Activated CD4-positive, CD25-positive, alpha-beta regulatory T cell treated with anti-CD3 and anti-CD28 coated beads, Interleukin-2, amount 50 U/mL, for 16 hours (primary cell): ENCODE measurements at regions not wholly inside any gene's neighbourhood (a gene's known extent, or its start where the extent isn't known, plus 50 kb on each side); places are given as distances from the start of the nearest gene placed in this dataset.

Experiments
- DNase-seq: peaks from one replicate; pipeline ENCODE4 v3.0.0-alpha.2; 2020; ENCODE audit warnings: low read depth, low spot score

GRCh38 chr2:129720360-129720759 lies 259.1 kb upstream of the RAB6C start:
- DNase-seq, result no peak

DNA sequence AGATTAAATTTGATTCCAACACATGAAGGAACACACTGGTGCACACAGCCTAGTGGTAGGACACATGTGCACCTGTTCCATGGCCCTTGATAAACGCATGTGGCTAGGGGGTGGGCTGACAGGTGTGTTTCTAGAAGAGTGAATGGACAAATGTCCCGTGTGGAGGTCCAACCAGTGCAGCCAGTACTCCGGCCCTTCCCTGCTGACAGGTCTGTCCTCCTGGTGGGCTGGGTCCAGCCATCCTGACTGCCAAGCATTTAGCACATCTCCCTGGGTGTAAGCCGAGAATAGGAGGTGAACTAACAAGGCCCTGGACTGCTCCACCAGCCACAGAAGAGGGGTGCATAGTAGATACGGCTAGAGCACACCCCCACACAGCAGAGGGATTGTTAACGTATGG lies 258.7 kb upstream of the RAB6C start:
- DNase-seq, result no peak

DNA sequence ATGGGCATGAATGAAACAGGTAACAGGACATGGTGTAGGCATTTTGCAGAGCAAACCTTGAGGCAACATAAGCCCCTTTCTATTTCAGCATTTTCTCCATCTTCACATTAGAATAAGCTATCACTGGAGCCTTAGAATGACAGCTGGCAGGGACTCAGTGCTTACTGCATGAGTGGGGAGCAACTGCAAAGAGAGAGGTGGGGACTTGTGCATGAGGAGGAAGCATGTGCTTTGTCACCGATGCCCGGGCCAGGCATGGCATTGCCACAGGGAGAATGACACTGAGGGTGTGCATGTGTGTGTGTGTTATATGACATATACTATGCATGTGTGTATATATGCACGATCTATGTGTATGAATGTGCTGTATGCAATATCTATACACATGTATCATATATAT lies 258.2 kb upstream of the RAB6C start:
- DNase-seq, result no peak

DNA sequence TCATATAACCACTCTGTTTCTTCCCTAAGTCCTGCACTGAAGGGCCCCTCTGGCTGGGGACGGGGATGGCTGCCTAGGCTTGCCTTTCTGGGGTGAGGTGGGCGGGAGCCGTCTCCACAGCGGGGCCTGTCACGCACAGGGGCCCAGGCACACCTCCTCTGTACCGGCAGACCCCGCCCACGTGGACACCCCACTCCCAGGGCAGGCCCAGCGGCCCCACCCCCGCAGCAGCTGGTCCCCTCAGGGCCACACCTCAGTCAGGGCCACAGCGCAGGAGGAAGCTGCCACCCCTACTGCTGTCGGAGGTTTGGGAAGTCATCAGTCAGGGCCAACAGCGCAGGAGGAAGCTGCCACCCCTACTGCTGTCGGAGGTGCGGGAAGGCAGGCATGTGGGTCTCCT lies 257.6 kb upstream of the RAB6C start:
- no peak for DNase-seq

GRCh38 chr2:129722306-129723019 lies 257.0 kb upstream of the RAB6C start:
- no peak for DNase-seq

DNA sequence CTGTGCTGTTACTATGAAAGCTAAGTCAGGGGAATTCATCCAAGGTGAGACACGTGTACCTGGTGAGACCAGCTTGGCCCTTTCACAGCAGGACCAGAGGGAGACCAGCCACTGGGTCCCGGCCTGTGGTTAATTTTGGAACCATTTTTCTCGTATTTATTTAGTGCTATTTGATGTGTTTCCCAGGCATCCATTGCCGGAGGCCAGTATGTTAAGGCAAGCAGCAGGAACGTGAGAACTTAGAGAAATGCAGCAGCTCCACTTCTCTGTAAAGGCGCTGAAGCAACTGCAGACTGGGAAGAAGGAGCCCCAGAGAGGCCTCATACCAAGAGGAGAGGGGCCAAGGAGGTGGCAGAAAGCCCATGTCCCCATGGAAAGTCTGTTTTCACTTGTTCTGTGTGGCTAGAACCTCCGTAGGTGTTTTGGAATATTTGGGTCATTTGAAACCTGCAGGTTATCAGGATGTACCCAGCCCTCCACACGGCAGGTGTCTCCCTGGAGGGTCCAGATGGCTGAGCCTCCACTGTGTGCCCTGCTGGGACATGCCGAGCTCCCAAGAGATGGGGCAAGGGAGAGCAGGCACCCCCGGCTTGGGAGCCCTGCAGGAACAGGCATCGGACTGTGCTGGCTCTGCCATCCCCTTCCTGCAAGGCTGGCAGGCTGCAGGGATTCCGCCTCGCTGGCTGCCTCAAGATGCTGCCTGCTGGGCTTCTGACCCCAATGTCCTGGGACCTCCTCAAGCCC lies 256.0 kb upstream of the RAB6C start:
- DNase-seq, result no peak

- DNase-seq, result no peak
Measured at GRCh38 chr2:129724021-129724757, 255.3 kb upstream of the RAB6C start.

DNA sequence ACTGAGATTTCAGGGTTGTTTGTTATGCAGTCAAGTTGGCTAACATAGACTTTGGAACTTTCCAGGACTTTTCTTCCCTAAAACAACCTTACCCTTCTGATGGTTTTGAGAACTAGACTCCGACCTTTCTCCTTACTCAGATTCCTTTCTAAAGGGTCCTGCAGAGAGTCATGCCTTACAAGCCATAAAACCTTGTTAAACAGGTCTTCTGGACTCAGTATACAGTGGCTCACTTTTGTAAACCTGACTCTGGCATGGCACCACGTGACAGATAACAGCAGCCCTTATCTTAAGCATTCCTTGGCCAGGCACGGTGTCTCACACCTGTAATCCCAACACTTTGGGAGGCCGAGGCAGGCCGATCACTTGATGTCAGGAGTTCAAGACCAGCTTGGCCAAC lies 253.2 kb upstream of the RAB6C start:
- no peak for DNase-seq

DNA sequence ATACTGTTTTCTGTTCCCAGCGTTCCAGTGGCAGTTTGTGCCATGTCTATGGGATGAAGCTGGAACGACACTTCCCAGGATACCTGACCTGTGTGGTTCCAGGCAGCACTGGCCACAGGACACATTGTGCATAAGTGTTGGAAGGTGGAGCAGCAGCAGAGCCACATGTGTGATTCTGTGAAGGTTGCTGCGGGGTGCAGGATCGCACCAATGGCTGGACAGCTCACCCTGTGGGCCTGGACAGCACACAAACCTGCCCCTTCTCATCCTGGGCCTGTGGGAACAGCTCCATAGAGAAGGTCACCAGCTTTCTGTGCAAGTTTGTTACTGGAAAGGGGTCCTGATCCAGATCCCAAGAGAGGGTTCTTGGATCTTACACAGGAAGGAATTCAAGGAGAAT lies 252.2 kb upstream of the RAB6C start:
- no peak for DNase-seq

- no peak for DNase-seq
Measured at GRCh38 chr2:129728035-129728972, 251.2 kb upstream of the RAB6C start.

DNA sequence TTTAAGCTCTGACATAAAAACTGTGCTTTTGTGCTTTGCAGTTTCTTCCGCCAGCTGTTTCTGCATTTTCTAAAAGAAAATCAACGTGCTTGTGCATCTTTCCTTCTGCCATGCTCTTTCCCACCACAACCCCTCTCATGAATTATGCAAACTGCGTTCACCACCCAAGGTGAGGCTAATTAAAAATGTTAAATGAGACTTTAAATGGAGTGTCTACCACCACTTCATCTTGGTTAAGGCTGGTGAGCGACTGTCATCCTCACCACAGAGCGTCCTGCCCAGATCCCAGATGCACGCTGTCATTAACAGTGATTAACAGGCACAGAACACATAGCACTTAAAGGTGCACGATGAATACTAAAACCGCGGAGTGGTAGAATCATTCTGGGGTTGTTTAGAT lies 250.5 kb upstream of the RAB6C start:
- no peak for DNase-seq

- DNase-seq, result no peak
Measured at GRCh38 chr2:129729646-129730045, 249.8 kb upstream of the RAB6C start.

DNA sequence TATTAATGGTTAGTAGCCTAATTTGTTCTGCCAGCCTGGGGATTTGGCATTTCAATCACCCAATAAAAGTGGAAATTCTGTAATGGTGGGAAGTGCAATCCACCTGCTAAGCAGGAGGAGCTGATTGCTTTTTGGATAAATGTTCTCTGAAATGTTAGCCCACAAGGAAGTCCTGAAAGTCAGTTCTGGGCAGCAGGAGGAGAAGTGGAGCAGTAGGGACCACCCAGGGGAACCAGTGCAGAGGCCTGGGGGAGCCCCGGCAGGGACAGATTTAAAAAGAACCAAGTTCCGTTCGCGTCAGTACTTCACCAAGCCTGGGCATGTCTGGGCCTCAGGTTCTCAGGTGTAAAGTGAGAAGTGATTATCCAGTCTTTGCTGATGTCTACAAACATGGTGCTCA lies 248.5 kb upstream of the RAB6C start:
- DNase-seq, result no peak

DNA sequence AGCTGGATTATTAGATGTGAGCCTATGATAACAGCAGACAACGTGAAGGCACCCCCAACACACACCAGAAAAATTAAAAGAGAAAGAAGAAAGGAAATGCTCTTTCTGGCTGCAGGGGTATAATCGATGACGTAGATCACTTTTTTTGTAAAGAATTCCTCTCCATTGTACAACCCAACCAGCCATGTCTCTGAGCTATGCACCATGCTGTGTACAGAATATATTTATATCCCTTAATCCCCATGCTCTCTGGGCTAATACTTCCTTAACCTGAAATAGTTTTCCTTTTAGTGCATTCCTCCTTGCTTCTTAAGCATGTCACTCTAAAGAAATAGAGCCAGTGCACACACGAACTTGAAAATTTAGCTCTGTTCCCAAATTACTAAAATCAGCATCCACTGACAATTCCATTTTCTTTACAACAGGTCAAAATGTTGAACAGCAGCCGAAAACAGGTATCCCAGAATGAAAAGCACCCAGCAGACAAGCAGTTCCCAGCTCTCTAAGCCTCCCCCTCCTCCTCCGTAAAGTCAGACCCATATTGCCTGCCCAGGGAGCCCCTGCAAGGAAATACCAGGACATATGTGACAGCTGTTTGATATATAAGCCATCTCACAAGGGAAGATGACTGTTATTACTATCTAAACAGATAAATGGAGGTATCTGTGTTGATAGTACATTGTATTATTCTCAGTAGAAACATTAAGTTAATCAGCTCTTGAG lies 247.4 kb upstream of the RAB6C start:
- DNase-seq, result no peak

DNA sequence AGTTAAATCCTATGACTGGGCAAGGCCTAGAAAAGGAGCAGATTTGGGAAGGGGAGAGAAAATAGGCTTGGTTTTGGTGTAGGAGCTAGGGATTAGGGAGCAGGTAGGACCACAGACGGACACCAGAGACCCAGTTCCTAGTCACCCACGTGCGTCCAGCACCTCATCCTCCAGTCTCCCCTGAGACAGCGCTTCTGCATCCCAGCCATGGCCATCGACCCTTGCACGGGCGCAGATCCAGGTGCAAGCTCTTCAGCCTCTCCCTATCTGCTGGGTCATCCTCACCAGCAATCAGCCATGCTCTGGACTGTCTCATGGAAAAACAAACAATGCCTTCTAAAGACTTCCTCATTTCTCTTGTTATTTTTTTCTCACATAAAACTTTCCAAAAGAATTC lies 246.8 kb upstream of the RAB6C start:
- DNase-seq, result no peak

DNA sequence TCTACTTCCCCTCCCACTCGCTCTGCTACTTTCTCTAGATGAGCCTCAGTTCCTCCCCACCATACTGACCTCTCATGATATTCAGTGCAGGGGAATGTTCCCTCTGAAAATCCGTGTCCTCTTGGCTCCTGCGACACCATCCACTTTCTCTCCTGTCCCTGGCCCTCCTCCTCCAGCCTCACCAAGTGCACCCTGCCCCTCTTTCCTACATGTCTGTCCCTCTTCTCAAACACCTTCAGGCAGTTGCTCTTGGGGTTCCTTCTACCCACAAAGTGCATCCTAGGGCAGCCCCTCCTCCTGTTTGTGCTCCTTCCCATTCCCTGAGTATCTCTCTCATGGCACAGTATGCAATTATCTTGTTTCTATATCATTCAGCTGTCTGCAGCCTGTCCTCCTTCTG lies 246.4 kb upstream of the RAB6C start:
- no peak for DNase-seq

DNA sequence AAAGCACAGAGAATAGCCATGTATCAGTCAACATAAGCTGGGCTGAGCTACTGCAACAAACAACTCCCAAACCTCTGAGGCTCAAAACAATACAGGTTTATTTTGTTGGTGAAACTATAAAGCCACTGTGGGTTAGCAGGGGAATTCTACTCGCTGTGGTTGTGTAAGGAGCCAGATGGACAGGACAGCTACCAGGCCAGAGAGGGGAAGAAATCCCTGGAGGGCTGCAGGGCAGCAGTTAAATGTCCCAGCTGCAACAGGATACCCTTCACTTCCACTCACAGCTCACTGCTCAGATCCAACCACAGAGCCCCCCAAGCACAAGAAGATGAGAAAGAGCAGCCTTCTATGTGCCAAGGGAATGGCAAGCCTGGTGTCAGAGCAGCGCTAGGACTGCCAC lies 245.9 kb upstream of the RAB6C start:
- no peak for DNase-seq

DNA sequence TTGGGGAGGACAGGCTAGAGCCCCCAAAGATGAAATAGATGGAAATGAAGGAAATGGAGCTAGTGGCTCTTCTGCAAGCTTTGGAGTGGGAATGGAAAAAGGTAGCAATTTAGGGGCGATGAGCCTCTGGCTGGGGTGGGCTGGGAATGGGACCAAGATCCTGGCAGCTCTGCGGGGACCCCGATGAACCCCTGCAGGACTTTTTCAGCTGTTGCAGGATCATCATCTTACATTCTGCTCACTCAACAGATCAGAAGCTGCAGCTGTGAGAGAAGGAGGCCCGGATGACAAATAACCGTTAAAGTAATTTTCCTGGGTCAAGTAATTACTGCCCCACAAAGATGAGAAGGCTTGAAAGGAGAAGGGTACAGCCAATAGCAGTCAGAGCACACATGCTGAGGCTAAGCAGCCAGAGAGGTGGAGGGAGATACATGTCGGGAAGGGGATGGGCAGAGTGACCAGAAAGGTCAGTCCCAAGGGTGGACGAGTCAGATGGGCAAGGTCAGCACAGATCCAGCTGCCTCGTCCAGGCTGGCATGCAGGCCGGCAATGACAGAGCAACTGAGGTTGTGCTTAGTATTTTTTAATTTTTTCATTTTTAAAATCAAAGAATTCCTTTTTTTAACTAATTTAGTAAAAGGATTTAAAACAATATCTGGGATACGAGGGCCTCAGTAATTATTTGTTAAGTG lies 245.0 kb upstream of the RAB6C start:
- no peak for DNase-seq

DNA sequence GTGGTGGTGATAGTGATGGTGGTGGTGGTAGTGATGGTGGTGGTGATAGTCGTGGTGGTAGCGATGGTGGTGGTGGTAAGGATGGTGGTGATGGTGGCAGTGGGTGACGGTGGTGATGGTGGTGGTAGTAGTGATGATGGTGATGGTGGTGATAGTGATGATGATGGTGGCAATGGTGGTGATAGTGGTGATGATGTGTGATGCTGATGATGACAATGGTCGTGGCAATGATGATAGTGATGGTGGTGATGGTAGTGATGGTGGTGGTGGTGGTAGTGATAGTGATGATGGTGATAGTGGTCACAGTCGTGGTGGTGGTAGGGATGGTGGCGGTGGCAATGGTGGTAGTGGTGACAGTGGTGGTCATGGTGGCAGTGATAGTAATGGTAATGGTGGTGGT lies 243.9 kb upstream of the RAB6C start:
- DNase-seq, result no peak
